ENCODE measurements at regions not wholly inside any gene's neighbourhood (a gene's known extent, or its start where the extent isn't known, plus 50 kb on each side); places are given as distances from the start of the nearest gene placed in this dataset.
A peak's percentile ranks its signal among the peaks of the same experiment; 100 is the strongest.

- DNase-seq, result peak; percentile 10
Measured at GRCh38 chr2:51706220-51706619, 674.3 kb upstream of the NRXN1 start.

- no peak for DNase-seq
Measured at GRCh38 chr2:51705417-51705816, 673.5 kb upstream of the NRXN1 start.

GRCh38 chr2:51698021-51698420 is 666.1 kb upstream of the NRXN1 start:
- no peak for DNase-seq

- DNase-seq, result no peak
Measured at GRCh38 chr2:51697095-51697494, 665.2 kb upstream of the NRXN1 start.

GRCh38 chr2:51695531-51695930 is 663.6 kb upstream of the NRXN1 start:
- no peak for DNase-seq

- DNase-seq, result no peak
Measured at GRCh38 chr2:51693640-51694039, 661.7 kb upstream of the NRXN1 start.

- DNase-seq, result no peak
Measured at GRCh38 chr2:51681854-51682253, 649.9 kb upstream of the NRXN1 start.

GRCh38 chr2:51673628-51674027 is 641.7 kb upstream of the NRXN1 start:
- DNase-seq, result no peak

GRCh38 chr2:51667679-51668078 is 635.7 kb upstream of the NRXN1 start:
- DNase-seq, result no peak

GRCh38 chr2:51662187-51662586 is 630.3 kb upstream of the NRXN1 start:
- no peak for DNase-seq

- no peak for DNase-seq
Measured at GRCh38 chr2:51657849-51658248, 625.9 kb upstream of the NRXN1 start.

- no peak for DNase-seq
Measured at GRCh38 chr2:51650769-51651168, 618.8 kb upstream of the NRXN1 start.

- DNase-seq, result no peak
Measured at GRCh38 chr2:51649366-51649765, 617.4 kb upstream of the NRXN1 start.

- no peak for DNase-seq
Measured at GRCh38 chr2:51638811-51639210, 606.9 kb upstream of the NRXN1 start.

- DNase-seq, result no peak
Measured at GRCh38 chr2:51633073-51633472, 601.1 kb upstream of the NRXN1 start.

- no peak for DNase-seq
Measured at GRCh38 chr2:51629406-51629805, 597.5 kb upstream of the NRXN1 start.

- DNase-seq, result no peak
Measured at GRCh38 chr2:51628917-51629316, 597.0 kb upstream of the NRXN1 start.

- DNase-seq, result no peak
Measured at GRCh38 chr2:51624995-51625394, 593.1 kb upstream of the NRXN1 start.

- no peak for DNase-seq
Measured at GRCh38 chr2:51620796-51621195, 588.9 kb upstream of the NRXN1 start.

- no peak for DNase-seq
Measured at GRCh38 chr2:51619961-51620360, 588.0 kb upstream of the NRXN1 start.

- DNase-seq, result no peak
Measured at GRCh38 chr2:51612387-51612786, 580.5 kb upstream of the NRXN1 start.

GRCh38 chr2:51601706-51602105 is 569.8 kb upstream of the NRXN1 start:
- no peak for DNase-seq

- DNase-seq, result no peak
Measured at GRCh38 chr2:51597086-51597485, 565.2 kb upstream of the NRXN1 start.

GRCh38 chr2:51595836-51596235 is 563.9 kb upstream of the NRXN1 start:
- no peak for DNase-seq

GRCh38 chr2:51581636-51582267 is 549.8 kb upstream of the NRXN1 start:
- no peak for DNase-seq

- no peak for DNase-seq
Measured at GRCh38 chr2:51579412-51579811, 547.5 kb upstream of the NRXN1 start.
